Cardiac muscle cell (in vitro differentiated cells and primary cell): ENCODE measurements at regions not wholly inside any gene's neighbourhood (a gene's known extent, or its start where the extent isn't known, plus 50 kb on each side); places are given as distances from the start of the nearest gene placed in this dataset.
"Not testable (repeated sequence)": the region's sequence is repeated elsewhere in the genome, so short reads cannot be mapped to it uniquely, and the experiment has no call there.

Experiments used
- DNase-seq, 2 donors: peaks; one replicate each; pipeline versions ENCODE4 v3.0.0 to v3.0.0-alpha.2; 2010 to 2017; ENCODE audit warnings: low read depth in 1 of 2, low spot score in 1 of 2
- H3K27ac ChIP-seq: fragments of 200-600 bp; sonication (generic); 2 replicates; pipeline ENCODE4 v1.5.1; 2016
- H3K27me3 ChIP-seq: fragments of 200-600 bp; sonication (generic); 2 replicates; pipeline ENCODE4 v1.6.0; 2016; ENCODE audit warnings: control low read depth
- H3K36me3 ChIP-seq: fragments of 200-600 bp; sonication (generic); 2 replicates; pipeline ENCODE4 v1.5.1; 2016; ENCODE audit warnings: control low read depth
- H3K4me1 ChIP-seq: fragments of 200-600 bp; sonication (generic); 2 replicates; pipeline ENCODE4 v1.8.1; 2017; ENCODE audit warnings: low read depth, mild to moderate bottlenecking, mixed run types
- H3K4me3 ChIP-seq: fragments of 200-600 bp; sonication (generic); 2 replicates; pipeline ENCODE4 v1.5.1; 2016; ENCODE audit warnings: mild to moderate bottlenecking
- H3K9me3 ChIP-seq: fragments of 200-600 bp; sonication (generic); 2 replicates; pipeline ENCODE4 v1.5.1; 2017; ENCODE audit warnings: low read depth, mild to moderate bottlenecking, control low read depth
- TF ChIP-seq, protein P1 (sequence below): IDR thresholded peaks from 2 replicates; pipeline ENCODE4 v1.5.1; 2012; ENCODE audit warnings: low read depth, mild to moderate bottlenecking, low read length

DNA sequence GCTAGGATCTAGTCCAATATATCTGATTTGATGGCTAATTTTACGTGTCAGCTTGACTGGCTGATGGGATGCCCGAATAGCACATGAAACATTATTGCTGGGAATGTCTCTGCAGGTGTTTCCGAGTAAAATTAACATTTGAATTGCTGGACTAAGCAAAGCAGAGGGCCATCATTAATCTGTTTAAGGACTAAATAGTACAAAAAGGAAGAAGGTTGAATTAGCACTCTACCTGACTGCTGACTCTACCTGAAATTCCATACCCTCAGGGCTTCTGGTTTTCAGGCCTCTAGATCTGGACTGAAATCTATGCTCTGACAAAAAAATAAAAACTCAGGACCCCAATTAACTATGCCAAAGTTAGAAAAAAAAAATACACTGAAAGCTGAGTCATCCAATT, 1021.9 kb downstream of the FAM133A start:
- Histone ChIP-seq H3K4me1 (no peaks in the 10 kb centered on the region), H3K27ac (no peak overlapping the region), H3K36me3 (no peaks in the 10 kb centered on the region), H3K4me3 (no peak overlapping the region), H3K27me3 (no peaks in the 10 kb centered on the region), H3K9me3 (no peaks in the 10 kb centered on the region)
- TF ChIP-seq, protein P1, sequence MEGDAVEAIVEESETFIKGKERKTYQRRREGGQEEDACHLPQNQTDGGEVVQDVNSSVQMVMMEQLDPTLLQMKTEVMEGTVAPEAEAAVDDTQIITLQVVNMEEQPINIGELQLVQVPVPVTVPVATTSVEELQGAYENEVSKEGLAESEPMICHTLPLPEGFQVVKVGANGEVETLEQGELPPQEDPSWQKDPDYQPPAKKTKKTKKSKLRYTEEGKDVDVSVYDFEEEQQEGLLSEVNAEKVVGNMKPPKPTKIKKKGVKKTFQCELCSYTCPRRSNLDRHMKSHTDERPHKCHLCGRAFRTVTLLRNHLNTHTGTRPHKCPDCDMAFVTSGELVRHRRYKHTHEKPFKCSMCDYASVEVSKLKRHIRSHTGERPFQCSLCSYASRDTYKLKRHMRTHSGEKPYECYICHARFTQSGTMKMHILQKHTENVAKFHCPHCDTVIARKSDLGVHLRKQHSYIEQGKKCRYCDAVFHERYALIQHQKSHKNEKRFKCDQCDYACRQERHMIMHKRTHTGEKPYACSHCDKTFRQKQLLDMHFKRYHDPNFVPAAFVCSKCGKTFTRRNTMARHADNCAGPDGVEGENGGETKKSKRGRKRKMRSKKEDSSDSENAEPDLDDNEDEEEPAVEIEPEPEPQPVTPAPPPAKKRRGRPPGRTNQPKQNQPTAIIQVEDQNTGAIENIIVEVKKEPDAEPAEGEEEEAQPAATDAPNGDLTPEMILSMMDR: no peak
- no peak for DNase-seq

- H3K27ac ChIP-seq, H3K9me3 ChIP-seq, H3K27me3 ChIP-seq, H3K4me1 ChIP-seq, H3K36me3 ChIP-seq, DNase-seq, H3K4me3 ChIP-seq: not testable (repeated sequence)
These were observed 1030.6 kb downstream of the FAM133A start for GRCh38 chrX:94704348-94705256.

DNA sequence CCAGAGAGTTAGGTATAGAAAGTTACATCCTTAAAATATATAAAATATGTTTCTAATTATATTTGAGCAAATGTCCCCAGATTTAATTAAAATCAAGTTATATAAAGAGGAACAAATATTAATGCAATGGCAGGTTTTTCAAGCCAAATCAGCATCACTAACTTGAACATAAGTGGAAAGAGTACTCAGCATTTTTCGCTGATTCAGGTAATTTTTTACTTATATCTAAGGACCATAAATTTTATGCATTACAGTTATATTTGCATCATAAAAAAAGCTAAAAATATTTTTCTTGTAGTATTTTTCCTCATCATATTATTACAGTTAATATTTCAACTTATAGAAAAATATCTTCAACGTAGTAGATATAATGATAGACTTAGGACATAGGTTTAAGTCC, 1047.4 kb downstream of the FAM133A start:
- no peaks in the 10 kb centered on the region for H3K9me3 ChIP-seq
- TF ChIP-seq, protein P1: no peak

DNA sequence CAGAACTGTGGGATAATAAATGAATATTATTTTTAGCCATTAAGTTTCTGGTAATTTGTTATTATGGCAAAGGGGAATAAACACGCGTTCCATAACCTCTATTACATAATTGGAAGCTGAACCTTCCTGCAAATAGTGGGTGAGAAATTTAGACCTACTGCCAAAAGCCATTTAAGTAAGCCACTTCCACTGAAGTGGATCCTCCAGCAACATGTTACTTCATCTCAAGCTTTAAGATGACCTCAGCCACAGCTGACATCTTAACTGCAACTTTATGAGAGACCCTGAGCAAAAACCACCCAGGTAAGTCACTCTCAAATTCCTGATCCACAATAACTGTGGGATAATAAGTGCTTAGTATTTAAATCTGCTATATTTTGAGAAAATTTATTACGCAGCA, 1048.6 kb downstream of the FAM133A start:
- no peak for DNase-seq
- no peaks in the 10 kb centered on the region for H3K36me3 ChIP-seq
- TF ChIP-seq, protein P1: no peak
- no peak overlapping the region for H3K27ac ChIP-seq
- H3K4me1 ChIP-seq: no peaks in the 10 kb centered on the region
- no peaks in the 10 kb centered on the region for H3K27me3 ChIP-seq
- no peaks in the 10 kb centered on the region for H3K9me3 ChIP-seq
- no peak overlapping the region for H3K4me3 ChIP-seq

More for the DNA sequence above, 1047.4 kb downstream of the FAM133A start:
- no peaks in the 10 kb centered on the region for H3K36me3 ChIP-seq
- no peaks in the 10 kb centered on the region for H3K27me3 ChIP-seq
- no peak overlapping the region for H3K27ac ChIP-seq
- DNase-seq: no peak
- H3K4me3 ChIP-seq: no peak overlapping the region
- H3K4me1 ChIP-seq: no peaks in the 10 kb centered on the region

DNA sequence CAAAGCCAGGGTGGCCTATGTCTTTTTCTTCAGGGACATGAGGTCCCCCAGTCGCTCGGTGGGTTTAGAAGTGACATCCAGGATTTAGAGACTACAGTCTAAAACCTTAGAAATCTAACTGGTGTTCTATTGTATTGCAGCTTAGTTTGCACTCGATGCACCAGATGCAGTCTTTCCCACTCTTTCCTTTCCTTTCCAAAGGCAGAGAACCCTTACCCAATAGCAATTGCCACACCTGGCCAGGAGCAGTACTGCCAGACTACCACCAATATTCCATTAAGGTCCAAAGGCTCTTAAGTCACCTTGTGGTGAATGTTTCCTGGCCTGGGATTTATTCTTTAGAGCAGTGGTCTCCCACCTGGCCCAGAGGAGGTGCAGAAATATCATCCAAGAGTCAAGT, 1068.8 kb downstream of the FAM133A start:
- Histone ChIP-seq H3K36me3 (no peaks in the 10 kb centered on the region), H3K4me3 (no peak overlapping the region), H3K27ac (no peak overlapping the region), H3K4me1 (no peaks in the 10 kb centered on the region), H3K27me3 (no peaks in the 10 kb centered on the region), H3K9me3 (no peaks in the 10 kb centered on the region)
- DNase-seq: no peak
- TF ChIP-seq, protein P1: no peak

- H3K27ac ChIP-seq: no peak overlapping the region
- no peaks in the 10 kb centered on the region for H3K4me1 ChIP-seq
- no peaks in the 10 kb centered on the region for H3K9me3 ChIP-seq
- no peak for DNase-seq
- no peaks in the 10 kb centered on the region for H3K27me3 ChIP-seq
- no peak overlapping the region for H3K4me3 ChIP-seq
- TF ChIP-seq, protein P1: no peak
- H3K36me3 ChIP-seq: no peaks in the 10 kb centered on the region
These were observed 1069.5 kb downstream of the FAM133A start for GRCh38 chrX:94743478-94743877.
